ENCODE measurements at regions not wholly inside any gene's neighbourhood (a gene's known extent, or its start where the extent isn't known, plus 50 kb on each side); places are given as distances from the start of the nearest gene placed in this dataset.

DNA sequence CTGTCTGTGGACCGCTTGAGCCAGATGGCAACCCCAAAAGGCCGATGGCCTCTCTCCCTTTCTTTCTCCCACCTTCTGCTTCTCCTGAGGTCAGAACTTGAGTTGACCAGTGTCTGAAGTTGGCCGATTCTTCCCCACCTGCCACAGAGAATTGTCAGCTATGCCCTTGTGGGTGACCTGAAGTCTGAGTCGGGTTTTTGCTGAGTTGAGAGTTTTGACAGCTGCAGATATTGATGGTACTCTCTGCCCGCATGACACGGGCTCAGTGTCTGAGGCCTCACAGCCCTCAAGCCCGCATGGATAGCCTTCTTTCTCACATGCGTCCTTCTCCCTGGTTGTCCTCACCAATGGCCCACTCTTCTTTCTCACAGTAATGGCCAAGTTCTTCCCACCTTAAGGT, 111.0 kb downstream of the EFNB1 start:
- CTCF ChIA-PET: no interaction called here
- no peak overlapping the region for H3K56ac ChIP-seq (ENCODE audit: extremely low read depth, insufficient read depth, low read length)
- no CpG with 5 or more reads among the region's 8 CpGs for WGBS, 2 experiments (ENCODE audit: extremely low coverage in 2 of 2, insufficient read length in 1 of 2)
- no peak overlapping the region for H2AFZ ChIP-seq (replicated peaks; ENCODE audit: low read length, poor library complexity)
- no peak overlapping the region for H4K5ac ChIP-seq (ENCODE audit: low read depth, low read length)
- no peak overlapping the region for H2BK20ac ChIP-seq (ENCODE audit: low read depth, low read length)
- H4K20me1 ChIP-seq (ENCODE audit: insufficient read depth, low read length): no peaks in the 10 kb centered on the region
- H3K14ac ChIP-seq (replicated peaks; ENCODE audit: low read depth, low read length): no peak overlapping the region
- H3K9ac ChIP-seq (ENCODE audit: low read depth, low read length): no peak overlapping the region
- no peak overlapping the region for H3K4me2 ChIP-seq (ENCODE audit: low read depth, low read length)
- no peaks in the 10 kb centered on the region; the same call in 1 of the 2 replicates for H3K27me3 ChIP-seq (ENCODE audit: control insufficient read depth, insufficient read depth, low read length)
- H4K91ac ChIP-seq (ENCODE audit: insufficient read depth, low read depth, low read length): no peak overlapping the region
- TF ChIP-seq MAFK (IDR thresholded peaks at IDR 0.05; ENCODE audit: low read depth, low read length) (peak; percentile 34; the same call in 1 of the 2 replicates), POLR2A (IDR thresholded peaks at IDR 0.05; ENCODE audit: low read depth, low read length) (no peak)
- H2BK15ac ChIP-seq (ENCODE audit: low read depth, low read length): no peak overlapping the region
- intact Hi-C loops (cut with micrococcal nuclease): loop anchor here (10.0 kb wide), 1 partner anchor 105 kb away; no protein-coding TSS in a partner anchor
- H3K79me1 ChIP-seq (ENCODE audit: low read depth in 1 of 2, low read length in 2 of 2): no peaks in the 10 kb centered on the region
- H3K9me3 ChIP-seq (ENCODE audit: control insufficient read depth, insufficient read depth, low read length): no peaks in the 10 kb centered on the region
- no peak overlapping the region for H3K18ac ChIP-seq (ENCODE audit: low read depth, low read length)
- DNase-seq (no peak), ATAC-seq (ENCODE audit: low read depth) (no peak)
- no peak overlapping the region for H4K8ac ChIP-seq (ENCODE audit: low read depth in 2 of 2, low read length in 2 of 2)
- in situ Hi-C loops (cut with MboI; ENCODE audit: low sequenced_read_pairs): no loop called here
- dilution Hi-C loops (cut with HindIII; ENCODE audit: low sequenced_read_pairs, unreplicated experiment): no loop called here
- no peaks in the 10 kb centered on the region for H3K36me3 ChIP-seq (ENCODE audit: control insufficient read depth, insufficient read depth, low read length)
- H3K4me1 ChIP-seq (ENCODE audit: control insufficient read depth, insufficient read depth, low read length): peaks cover 3% of the 10 kb centered on the region; the same call in 1 of the 2 replicates
- H3K23ac ChIP-seq (ENCODE audit: low read depth, low read length): no peak overlapping the region
- H2AK9ac ChIP-seq (replicated peaks; ENCODE audit: low read depth, low read length, poor library complexity): no peak overlapping the region
- POLR2A ChIA-PET (ENCODE audit: unreplicated experiment): no interaction called here
- BruUV-seq (replicated peaks): no TSS peak
- H3K4ac ChIP-seq (ENCODE audit: low read depth, low read length): no peak overlapping the region
- H3K4me3 ChIP-seq (ENCODE audit: insufficient read depth, low read depth, low read length): no peak overlapping the region
- H3K27ac ChIP-seq (ENCODE audit: insufficient read depth, low read length): no peak overlapping the region
- peaks cover 10% of the 10 kb centered on the region; the same call in 1 of the 2 replicates for H3K9me1 ChIP-seq (ENCODE audit: insufficient read depth, low read length)
- H2BK5ac ChIP-seq (ENCODE audit: low read depth, low read length, poor library complexity, severe bottlenecking): no peak overlapping the region
- 0 out of 2 replicates have a peak overlapping the region, but pooled peaks have one; percentile 57 for H2AK5ac ChIP-seq (ENCODE audit: low read depth, low read length)
- no peak overlapping the region for H2BK120ac ChIP-seq (ENCODE audit: low read depth, low read length)

Measured in IMR-90 (cell line).